Activated naive CD8-positive, alpha-beta T cell treated with anti-CD3 and anti-CD28 coated beads, Interleukin-2, amount 50 U/mL, for 24 hours (primary cell): ENCODE measurements at regions not wholly inside any gene's neighbourhood (a gene's known extent, or its start where the extent isn't known, plus 50 kb on each side); places are given as distances from the start of the nearest gene placed in this dataset.

Source experiments
- ATAC-seq: fragments of 150-1000 bp; cut with Tn5 transposase; one replicate; pipeline ENCODE4 v1.10.0; 2021
- DNase-seq: peaks from one replicate; pipeline ENCODE4 v3.0.0; 2021
- H3K27ac Mint-ChIP-seq: one replicate; pipeline ENCODE4 v1.8.0; 2021; ENCODE audit warnings: mild to moderate bottlenecking, mixed read lengths
- H3K27me3 Mint-ChIP-seq: one replicate; pipeline ENCODE4 v1.8.0; 2021; ENCODE audit warnings: mixed read lengths
- H3K36me3 Mint-ChIP-seq: one replicate; pipeline ENCODE4 v1.8.0; 2021; ENCODE audit warnings: low read depth, mixed read lengths
- H3K4me1 Mint-ChIP-seq: one replicate; pipeline ENCODE4 v1.8.0; 2021; ENCODE audit warnings: mixed read lengths
- H3K4me3 Mint-ChIP-seq: one replicate; pipeline ENCODE4 v1.8.0; 2021; ENCODE audit warnings: mild to moderate bottlenecking, moderate library complexity, mixed read lengths
- H3K9me3 Mint-ChIP-seq: one replicate; pipeline ENCODE4 v1.8.0; 2021; ENCODE audit warnings: mixed read lengths

- H3K27me3 Mint-ChIP-seq, result no peaks in the 10 kb centered on the region
- no peaks in the 10 kb centered on the region for H3K4me1 Mint-ChIP-seq
- no peak overlapping the region for H3K4me3 Mint-ChIP-seq
- no peaks in the 10 kb centered on the region for H3K36me3 Mint-ChIP-seq
- no peak overlapping the region for H3K27ac Mint-ChIP-seq
- no peak for DNase-seq
- no peak for ATAC-seq
- peaks cover 5% of the 10 kb centered on the region for H3K9me3 Mint-ChIP-seq
These were observed 1055.2 kb downstream of the IGSF11 start for GRCh38 chr3:117979466-117979865.

- DNase-seq (no peak), ATAC-seq (no peak)
- Mint-ChIP-seq H3K9me3 (no peaks in the 10 kb centered on the region), H3K36me3 (no peaks in the 10 kb centered on the region), H3K27ac (no peak overlapping the region), H3K4me3 (no peak overlapping the region), H3K4me1 (no peaks in the 10 kb centered on the region), H3K27me3 (no peaks in the 10 kb centered on the region)
These were observed 1047.4 kb downstream of the IGSF11 start for GRCh38 chr3:117987256-117987655.

- Mint-ChIP-seq H3K4me1 (no peaks in the 10 kb centered on the region), H3K36me3 (no peaks in the 10 kb centered on the region), H3K27me3 (peaks cover 2% of the 10 kb centered on the region), H3K27ac (no peak overlapping the region), H3K9me3 (no peaks in the 10 kb centered on the region), H3K4me3 (no peak overlapping the region)
- ATAC-seq (no peak), DNase-seq (no peak)
These were observed 1044.7 kb downstream of the IGSF11 start for GRCh38 chr3:117989982-117990381.

GRCh38 chr3:117990627-117991026, 1044.0 kb downstream of the IGSF11 start:
- no peak for DNase-seq
- no peaks in the 10 kb centered on the region for H3K36me3 Mint-ChIP-seq
- no peaks in the 10 kb centered on the region for H3K9me3 Mint-ChIP-seq
- no peak overlapping the region for H3K4me3 Mint-ChIP-seq
- ATAC-seq, result no peak
- no peak overlapping the region for H3K27ac Mint-ChIP-seq
- peaks cover 2% of the 10 kb centered on the region for H3K27me3 Mint-ChIP-seq
- H3K4me1 Mint-ChIP-seq, result no peaks in the 10 kb centered on the region

- Mint-ChIP-seq H3K27ac (no peak overlapping the region), H3K27me3 (peaks cover 2% of the 10 kb centered on the region), H3K9me3 (no peaks in the 10 kb centered on the region), H3K36me3 (no peaks in the 10 kb centered on the region), H3K4me3 (no peak overlapping the region), H3K4me1 (no peaks in the 10 kb centered on the region)
- DNase-seq (no peak), ATAC-seq (no peak)
These were observed 1038.7 kb downstream of the IGSF11 start for GRCh38 chr3:117995842-117996437.

- peak; percentile 81 for ATAC-seq
- Mint-ChIP-seq H3K4me3 (no peak overlapping the region), H3K9me3 (no peaks in the 10 kb centered on the region), H3K36me3 (no peaks in the 10 kb centered on the region), H3K4me1 (no peaks in the 10 kb centered on the region), H3K27ac (no peak overlapping the region), H3K27me3 (peaks cover 2% of the 10 kb centered on the region)
- peak; percentile 57 for DNase-seq
These were observed 1037.2 kb downstream of the IGSF11 start for GRCh38 chr3:117997201-117998049.

- Mint-ChIP-seq H3K27ac (no peak overlapping the region), H3K4me3 (no peak overlapping the region), H3K27me3 (peaks cover 2% of the 10 kb centered on the region), H3K9me3 (no peaks in the 10 kb centered on the region), H3K36me3 (no peaks in the 10 kb centered on the region), H3K4me1 (no peaks in the 10 kb centered on the region)
- DNase-seq (no peak), ATAC-seq (no peak)
These were observed 1036.6 kb downstream of the IGSF11 start for GRCh38 chr3:117998071-117998470.

GRCh38 chr3:118000219-118000618, 1034.4 kb downstream of the IGSF11 start:
- ATAC-seq, result no peak
- Mint-ChIP-seq H3K27me3 (no peaks in the 10 kb centered on the region), H3K4me3 (no peak overlapping the region)

GRCh38 chr3:118001380-118001779, 1033.3 kb downstream of the IGSF11 start:
- no peaks in the 10 kb centered on the region for H3K36me3 Mint-ChIP-seq
- H3K4me1 Mint-ChIP-seq, result no peaks in the 10 kb centered on the region
- DNase-seq (no peak), ATAC-seq (no peak)
- H3K9me3 Mint-ChIP-seq, result no peaks in the 10 kb centered on the region
- H3K27me3 Mint-ChIP-seq, result no peaks in the 10 kb centered on the region
- no peak overlapping the region for H3K4me3 Mint-ChIP-seq
- no peak overlapping the region for H3K27ac Mint-ChIP-seq

More at GRCh38 chr3:118000219-118000618, 1034.4 kb downstream of the IGSF11 start:
- no peak overlapping the region for H3K27ac Mint-ChIP-seq
- no peak for DNase-seq
- H3K36me3 Mint-ChIP-seq, result no peaks in the 10 kb centered on the region
- H3K4me1 Mint-ChIP-seq, result no peaks in the 10 kb centered on the region
- H3K9me3 Mint-ChIP-seq, result no peaks in the 10 kb centered on the region

- Mint-ChIP-seq H3K9me3 (peaks cover 24% of the 10 kb centered on the region), H3K27me3 (no peaks in the 10 kb centered on the region), H3K36me3 (no peaks in the 10 kb centered on the region), H3K27ac (no peak overlapping the region), H3K4me3 (no peak overlapping the region), H3K4me1 (no peaks in the 10 kb centered on the region)
- ATAC-seq (no peak), DNase-seq (no peak)
These were observed 1022.7 kb downstream of the IGSF11 start for GRCh38 chr3:118011910-118012309.

GRCh38 chr3:118029049-118029448, 1005.6 kb downstream of the IGSF11 start:
- ATAC-seq (no peak), DNase-seq (no peak)
- Mint-ChIP-seq H3K27ac (no peak overlapping the region), H3K4me3 (no peak overlapping the region), H3K36me3 (no peaks in the 10 kb centered on the region), H3K4me1 (no peaks in the 10 kb centered on the region), H3K27me3 (no peaks in the 10 kb centered on the region), H3K9me3 (peaks cover 62% of the 10 kb centered on the region)

- Mint-ChIP-seq H3K27me3 (no peaks in the 10 kb centered on the region), H3K27ac (no peak overlapping the region), H3K36me3 (no peaks in the 10 kb centered on the region), H3K4me3 (no peak overlapping the region), H3K4me1 (no peaks in the 10 kb centered on the region), H3K9me3 (peaks cover 25% of the 10 kb centered on the region)
- no peak for DNase-seq
- ATAC-seq, result no peak
These were observed 998.4 kb downstream of the IGSF11 start for GRCh38 chr3:118036215-118036614.

- H3K9me3 Mint-ChIP-seq, result peaks cover 20% of the 10 kb centered on the region
- no peaks in the 10 kb centered on the region for H3K36me3 Mint-ChIP-seq
- H3K4me3 Mint-ChIP-seq, result no peak overlapping the region
- no peak for ATAC-seq
- H3K4me1 Mint-ChIP-seq, result no peaks in the 10 kb centered on the region
- H3K27ac Mint-ChIP-seq, result no peak overlapping the region
- H3K27me3 Mint-ChIP-seq, result no peaks in the 10 kb centered on the region
- no peak for DNase-seq
These were observed 979.3 kb downstream of the IGSF11 start for GRCh38 chr3:118055381-118055780.

GRCh38 chr3:118057086-118057485, 977.6 kb downstream of the IGSF11 start:
- DNase-seq (no peak), ATAC-seq (no peak)
- Mint-ChIP-seq H3K4me1 (no peaks in the 10 kb centered on the region), H3K27me3 (no peaks in the 10 kb centered on the region), H3K4me3 (no peak overlapping the region), H3K27ac (no peak overlapping the region), H3K9me3 (peaks cover 19% of the 10 kb centered on the region), H3K36me3 (no peaks in the 10 kb centered on the region)

GRCh38 chr3:118059096-118059495, 975.5 kb downstream of the IGSF11 start:
- no peaks in the 10 kb centered on the region for H3K27me3 Mint-ChIP-seq
- no peak overlapping the region for H3K27ac Mint-ChIP-seq
- peaks cover 21% of the 10 kb centered on the region for H3K9me3 Mint-ChIP-seq
- ATAC-seq, result no peak
- H3K4me1 Mint-ChIP-seq, result no peaks in the 10 kb centered on the region
- no peak overlapping the region for H3K4me3 Mint-ChIP-seq
- no peaks in the 10 kb centered on the region for H3K36me3 Mint-ChIP-seq
- DNase-seq, result no peak
